ENCODE measurements at regions not wholly inside any gene's neighbourhood (a gene's known extent, or its start where the extent isn't known, plus 50 kb on each side); places are given as distances from the start of the nearest gene placed in this dataset.
"Not testable (repeated sequence)": the region's sequence is repeated elsewhere in the genome, so short reads cannot be mapped to it uniquely, and the experiment has no call there.

- H3K27ac ChIP-seq, result no peak overlapping the region
- peak; percentile 23 for TF ChIP-seq CTCF (IDR thresholded peaks at IDR 0.05)
- no peak for TF ChIP-seq ZFX (IDR thresholded peaks at IDR 0.05; ENCODE audit: borderline replicate concordance)
Observed at GRCh38 chr19:20367811-20368294, 197.7 kb downstream of the ZNF737 start.

GRCh38 chr19:20365146-20365545, 198.1 kb downstream of the ZNF486 start:
- H3K27ac ChIP-seq, result no peak overlapping the region
- TF ChIP-seq CTCF (IDR thresholded peaks at IDR 0.05) (no peak), ZFX (IDR thresholded peaks at IDR 0.05; ENCODE audit: borderline replicate concordance) (no peak)

GRCh38 chr19:20359933-20360720, 193.1 kb downstream of the ZNF486 start:
- no peak overlapping the region for H3K27ac ChIP-seq
- TF ChIP-seq CTCF (IDR thresholded peaks at IDR 0.05), result peak; percentile 39
- no peak for TF ChIP-seq ZFX (IDR thresholded peaks at IDR 0.05; ENCODE audit: borderline replicate concordance)

- H3K27ac ChIP-seq, result not testable (repeated sequence)
Observed at GRCh38 chr19:20358841-20359465, 191.9 kb downstream of the ZNF486 start.

GRCh38 chr19:20357921-20358320, 190.9 kb downstream of the ZNF486 start:
- H3K27ac ChIP-seq, result peak overlapping the region; percentile 68
- TF ChIP-seq CTCF (IDR thresholded peaks at IDR 0.05), result no peak
- no peak for TF ChIP-seq ZFX (IDR thresholded peaks at IDR 0.05; ENCODE audit: borderline replicate concordance)

- TF ChIP-seq ZFX (IDR thresholded peaks at IDR 0.05; ENCODE audit: borderline replicate concordance), result no peak
- TF ChIP-seq CTCF (IDR thresholded peaks at IDR 0.05), result no peak
- H3K27ac ChIP-seq, result no peak overlapping the region
Observed at GRCh38 chr19:20351244-20351643, 184.2 kb downstream of the ZNF486 start.

- no peak overlapping the region for H3K27ac ChIP-seq
- TF ChIP-seq ZFX (IDR thresholded peaks at IDR 0.05; ENCODE audit: borderline replicate concordance), result no peak
- no peak for TF ChIP-seq CTCF (IDR thresholded peaks at IDR 0.05)
Observed at GRCh38 chr19:20349206-20349605, 182.2 kb downstream of the ZNF486 start.

All from 22Rv1 (cell line).